ENCODE measurements at regions not wholly inside any gene's neighbourhood (a gene's known extent, or its start where the extent isn't known, plus 50 kb on each side); places are given as distances from the start of the nearest gene placed in this dataset.

DNA sequence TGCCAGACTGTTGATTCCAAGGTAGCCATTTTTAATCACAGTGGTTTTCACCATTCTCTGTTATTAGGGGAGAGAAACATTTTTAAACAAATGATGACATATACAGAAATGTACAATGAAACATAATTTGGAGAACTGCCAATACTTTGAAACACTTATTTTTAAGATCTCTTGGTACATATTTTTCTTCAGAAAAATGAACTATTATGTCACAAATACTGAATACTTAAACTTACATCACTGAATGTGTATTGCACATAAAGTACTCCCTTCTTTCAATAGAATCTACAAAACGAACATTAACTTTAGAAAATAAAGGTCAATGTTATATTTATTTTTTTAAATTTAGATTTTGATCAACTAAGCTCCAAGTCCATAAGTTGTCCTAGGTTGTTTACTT is 71.7 kb upstream of the CPNE8 start:
- no peak for DNase-seq (ENCODE audit: low spot score)

- DNase-seq (ENCODE audit: low spot score) = no peak
Observed at GRCh38 chr12:38969706-38970105, 64.3 kb upstream of the CPNE8 start.

GRCh38 chr12:38961683-38962082 is 56.3 kb upstream of the CPNE8 start:
- DNase-seq (ENCODE audit: low spot score) = no peak

- no peak for DNase-seq (ENCODE audit: low spot score)
Observed at GRCh38 chr12:38961012-38961411, 55.6 kb upstream of the CPNE8 start.

GRCh38 chr12:38956337-38956736 is 50.9 kb upstream of the CPNE8 start:
- DNase-seq (ENCODE audit: low spot score) = no peak

Data from A172 (cell line).